ENCODE measurements at regions not wholly inside any gene's neighbourhood (a gene's known extent, or its start where the extent isn't known, plus 50 kb on each side); places are given as distances from the start of the nearest gene placed in this dataset.

GRCh38 chr1:41998250-41998649 lies 79.5 kb upstream of the HIVEP3 start:
- Histone ChIP-seq H3K27ac (ENCODE audit: extremely low read depth, low read depth, low read length) (no peak overlapping the region), H3K9me3 (replicated peaks; ENCODE audit: control insufficient read depth, insufficient read depth, low read depth, low read length) (no peaks in the 10 kb centered on the region), H3K27me3 (ENCODE audit: control insufficient read depth in 2 of 2, insufficient read depth in 2 of 2, low read length in 2 of 2) (no peaks in the 10 kb centered on the region), H3K79me2 (ENCODE audit: control insufficient read depth, insufficient read depth, low read length) (no peaks in the 10 kb centered on the region), H3K36me3 (ENCODE audit: control insufficient read depth, insufficient read depth, low read length) (no peaks in the 10 kb centered on the region), H3K4me3 (no peak overlapping the region), H4K20me1 (replicated peaks; ENCODE audit: control insufficient read depth, insufficient read depth, low read length) (no peaks in the 10 kb centered on the region), H3K9me1 (ENCODE audit: control insufficient read depth, insufficient read depth, low read length) (no peaks in the 10 kb centered on the region), H3K4me1 (replicated peaks in 1 of 2; ENCODE audit: control insufficient read depth in 2 of 2, insufficient read depth in 2 of 2, low read length in 2 of 2) (no peaks in the 10 kb centered on the region), H2AFZ (ENCODE audit: low read depth, low read length) (no peak overlapping the region), H3K4me2 (ENCODE audit: insufficient read depth, low read length) (no peak overlapping the region), H3K9ac (ENCODE audit: insufficient read depth in 1 of 2, low read depth in 2 of 2, low read length in 2 of 2) (no peak overlapping the region)
- in situ Hi-C loops (cut with MboI) (no loop called here), intact Hi-C loops (cut with micrococcal nuclease) (no loop called here)
- no peak for FAIRE-seq
- TF ChIP-seq C11orf30 (IDR thresholded peaks at IDR 0.05; ENCODE audit: low read depth) (no peak), ATF3 (IDR thresholded peaks at IDR 0.05) (peak; percentile 7; the same call in 1 of the 2 replicates), ATF3 (CRISPR knock-in tag; conservative IDR thresholded peaks at IDR 0.05) (no peak)
- POLR2A ChIA-PET = no interaction called here
- no peak for DNase-seq (ENCODE audit: extremely low read depth in 1 of 4, low spot score in 3 of 4)
- CTCF ChIA-PET (ENCODE audit: low intra/inter-chr PET ratio) = no interaction called here
- no peak for ATAC-seq
- no TSS peak for BruUV-seq (replicated peaks)

- Histone ChIP-seq H3K9ac (ENCODE audit: insufficient read depth in 1 of 2, low read depth in 2 of 2, low read length in 2 of 2) (no peak overlapping the region), H3K36me3 (ENCODE audit: control insufficient read depth, insufficient read depth, low read length) (no peaks in the 10 kb centered on the region), H2AFZ (ENCODE audit: low read depth, low read length) (no peak overlapping the region), H3K27me3 (ENCODE audit: control insufficient read depth in 2 of 2, insufficient read depth in 2 of 2, low read length in 2 of 2) (no peaks in the 10 kb centered on the region), H3K9me1 (ENCODE audit: control insufficient read depth, insufficient read depth, low read length) (no peaks in the 10 kb centered on the region), H4K20me1 (replicated peaks; ENCODE audit: control insufficient read depth, insufficient read depth, low read length) (no peaks in the 10 kb centered on the region), H3K27ac (ENCODE audit: extremely low read depth, low read depth, low read length) (no peak overlapping the region), H3K79me2 (ENCODE audit: control insufficient read depth, insufficient read depth, low read length) (no peaks in the 10 kb centered on the region), H3K4me2 (ENCODE audit: insufficient read depth, low read length) (no peak overlapping the region), H3K4me1 (replicated peaks in 1 of 2; ENCODE audit: control insufficient read depth in 2 of 2, insufficient read depth in 2 of 2, low read length in 2 of 2) (no peaks in the 10 kb centered on the region), H3K4me3 (no peak overlapping the region), H3K9me3 (replicated peaks; ENCODE audit: control insufficient read depth, insufficient read depth, low read depth, low read length) (no peaks in the 10 kb centered on the region)
- FAIRE-seq (no peak), ATAC-seq (no peak), DNase-seq (ENCODE audit: extremely low read depth in 1 of 4, low spot score in 3 of 4) (no peak)
- intact Hi-C loops (cut with micrococcal nuclease) (no loop called here), in situ Hi-C loops (cut with MboI) (no loop called here)
- CTCF ChIA-PET (ENCODE audit: low intra/inter-chr PET ratio) = no interaction called here
- WGBS (ENCODE audit: insufficient coverage, low coverage, missing lambda C conversion rate) = 0% methylated on average over 5 of the region's 5 CpGs
- POLR2A ChIA-PET = no interaction called here
- no TSS peak for BruUV-seq (replicated peaks)
- TF ChIP-seq MECOM (CRISPR knock-in tag; IDR thresholded peaks at IDR 0.05) = no peak
- no peak for TF ChIP-seq SAP30 (IDR thresholded peaks at IDR 0.05; ENCODE audit: borderline replicate concordance, insufficient read depth, low read depth, low read length, poor library complexity, severe bottlenecking)
- no peak for TF ChIP-seq KHSRP (IDR thresholded peaks at IDR 0.05)
- TF ChIP-seq NFYB (IDR thresholded peaks at IDR 0.05; ENCODE audit: extremely low read depth, insufficient read length) = no peak
- TF ChIP-seq RB1 (IDR thresholded peaks at IDR 0.05; ENCODE audit: low read depth) = no peak
- TF ChIP-seq ZNF609 (CRISPR knock-in tag; IDR thresholded peaks at IDR 0.05; ENCODE audit: borderline replicate concordance) = no peak
- no peak for TF ChIP-seq MAZ (CRISPR knock-in tag; conservative IDR thresholded peaks at IDR 0.05 in 1 of 2, IDR thresholded peaks at IDR 0.05 in 1 of 2)
- no peak for TF ChIP-seq PYGO2 (tag; IDR thresholded peaks at IDR 0.05)
Observed at GRCh38 chr1:41997153-41997552, 78.4 kb upstream of the HIVEP3 start.
